ENCODE measurements at regions not wholly inside any gene's neighbourhood (a gene's known extent, or its start where the extent isn't known, plus 50 kb on each side); places are given as distances from the start of the nearest gene placed in this dataset.

- no peaks in the 10 kb centered on the region for H3K27me3 Mint-ChIP-seq
- no peaks in the 10 kb centered on the region for H3K36me3 Mint-ChIP-seq (ENCODE audit: insufficient read depth)
- no peak overlapping the region for H3K27ac Mint-ChIP-seq
- no peak for DNase-seq (ENCODE audit: low spot score, unreplicated experiment)
- no peak overlapping the region for H3K4me3 Mint-ChIP-seq (ENCODE audit: low read depth)
- H3K9me3 Mint-ChIP-seq (ENCODE audit: low read depth), result no peaks in the 10 kb centered on the region
- H3K4me1 Mint-ChIP-seq (ENCODE audit: low read depth), result peaks cover 4% of the 10 kb centered on the region
- no peak for TF ChIP-seq CTCF (IDR thresholded peaks at IDR 0.05; ENCODE audit: unreplicated experiment)
Observed at GRCh38 chr2:145592361-145592760, 1072.4 kb upstream of the ZEB2 start.

GRCh38 chr2:145591109-145591809 is 1071.3 kb upstream of the ZEB2 start:
- no peak for DNase-seq (ENCODE audit: low spot score, unreplicated experiment)
- Mint-ChIP-seq H3K36me3 (ENCODE audit: insufficient read depth) (no peaks in the 10 kb centered on the region), H3K4me3 (ENCODE audit: low read depth) (no peak overlapping the region), H3K4me1 (ENCODE audit: low read depth) (peaks cover 4% of the 10 kb centered on the region), H3K9me3 (ENCODE audit: low read depth) (no peaks in the 10 kb centered on the region), H3K27me3 (no peaks in the 10 kb centered on the region), H3K27ac (no peak overlapping the region)
- no peak for TF ChIP-seq CTCF (IDR thresholded peaks at IDR 0.05; ENCODE audit: unreplicated experiment)

GRCh38 chr2:145587922-145588321 is 1068.0 kb upstream of the ZEB2 start:
- no peak overlapping the region for H3K4me3 Mint-ChIP-seq (ENCODE audit: low read depth)
- no peak for TF ChIP-seq CTCF (IDR thresholded peaks at IDR 0.05; ENCODE audit: unreplicated experiment)
- H3K4me1 Mint-ChIP-seq (ENCODE audit: low read depth), result peaks cover 12% of the 10 kb centered on the region
- H3K9me3 Mint-ChIP-seq (ENCODE audit: low read depth), result no peaks in the 10 kb centered on the region
- no peaks in the 10 kb centered on the region for H3K36me3 Mint-ChIP-seq (ENCODE audit: insufficient read depth)
- no peak overlapping the region for H3K27ac Mint-ChIP-seq
- H3K27me3 Mint-ChIP-seq, result no peaks in the 10 kb centered on the region
- no peak for DNase-seq (ENCODE audit: low spot score, unreplicated experiment)

- H3K27ac Mint-ChIP-seq, result no peak overlapping the region
- H3K4me3 Mint-ChIP-seq (ENCODE audit: low read depth), result no peak overlapping the region
- H3K27me3 Mint-ChIP-seq, result no peaks in the 10 kb centered on the region
- no peak for DNase-seq (ENCODE audit: low spot score, unreplicated experiment)
- TF ChIP-seq CTCF (IDR thresholded peaks at IDR 0.05; ENCODE audit: unreplicated experiment), result no peak
- H3K36me3 Mint-ChIP-seq (ENCODE audit: insufficient read depth), result no peaks in the 10 kb centered on the region
- H3K9me3 Mint-ChIP-seq (ENCODE audit: low read depth), result peaks cover under 1% of the 10 kb centered on the region
- H3K4me1 Mint-ChIP-seq (ENCODE audit: low read depth), result peaks cover 12% of the 10 kb centered on the region
Observed at GRCh38 chr2:145584353-145584752, 1064.4 kb upstream of the ZEB2 start.

GRCh38 chr2:145573608-145574007 is 1053.7 kb upstream of the ZEB2 start:
- Mint-ChIP-seq H3K9me3 (ENCODE audit: low read depth) (peaks cover 9% of the 10 kb centered on the region), H3K27ac (no peak overlapping the region), H3K27me3 (no peaks in the 10 kb centered on the region), H3K4me1 (ENCODE audit: low read depth) (no peaks in the 10 kb centered on the region), H3K36me3 (ENCODE audit: insufficient read depth) (no peaks in the 10 kb centered on the region), H3K4me3 (ENCODE audit: low read depth) (no peak overlapping the region)
- no peak for TF ChIP-seq CTCF (IDR thresholded peaks at IDR 0.05; ENCODE audit: unreplicated experiment)
- DNase-seq (ENCODE audit: low spot score, unreplicated experiment), result no peak

Measured in progenitor cell of endocrine pancreas (in vitro differentiated cells).